Ishikawa (cell line): ENCODE measurements at regions not wholly inside any gene's neighbourhood (a gene's known extent, or its start where the extent isn't known, plus 50 kb on each side); places are given as distances from the start of the nearest gene placed in this dataset.

Experiments
- CEBPB ChIP-seq: IDR thresholded peaks from 2 replicates; pipeline ENCODE4 v1.6.1; 2012
- CREB1 ChIP-seq: IDR thresholded peaks from 2 replicates; pipeline ENCODE4 v1.6.1; 2012; ENCODE audit warnings: low read depth
- EGR1 ChIP-seq: IDR thresholded peaks from 2 replicates; pipeline ENCODE4 v1.6.1; 2012
- EP300 ChIP-seq: IDR thresholded peaks from 2 replicates; pipeline ENCODE4 v1.6.1; 2012; ENCODE audit warnings: borderline replicate concordance
- FOXM1 ChIP-seq: IDR thresholded peaks from 2 replicates; pipeline ENCODE4 v1.6.1; 2012; ENCODE audit warnings: low read depth, borderline replicate concordance
- NFIC ChIP-seq: IDR thresholded peaks from 2 replicates; pipeline ENCODE4 v1.6.1; 2012
- RAD21 ChIP-seq: IDR thresholded peaks from 2 replicates; pipeline ENCODE4 v1.6.1; 2012; ENCODE audit warnings: low read depth
- REST ChIP-seq: IDR thresholded peaks from 2 replicates; pipeline ENCODE4 v1.6.1; 2012; ENCODE audit warnings: low read depth, mild to moderate bottlenecking
- TAF1 ChIP-seq: IDR thresholded peaks from 2 replicates; pipeline ENCODE4 v1.6.1; 2012; ENCODE audit warnings: low read depth, mild to moderate bottlenecking
- TCF12 ChIP-seq: IDR thresholded peaks from 2 replicates; pipeline ENCODE4 v1.6.1; 2012; ENCODE audit warnings: low read depth
- TEAD4 ChIP-seq: IDR thresholded peaks from 2 replicates; pipeline ENCODE4 v1.6.1; 2012
- YY1 ChIP-seq: IDR thresholded peaks from 2 replicates; pipeline ENCODE4 v1.6.1; 2012; ENCODE audit warnings: low read depth
- ZBTB7A ChIP-seq: IDR thresholded peaks from 2 replicates; pipeline ENCODE4 v1.6.1; 2012; ENCODE audit warnings: low read depth
- TF ChIP-seq, protein P1 (sequence below): IDR thresholded peaks from 2 replicates; pipeline ENCODE4 v1.6.1; 2012
- TF ChIP-seq, protein P2 (sequence below): IDR thresholded peaks from 2 replicates; pipeline ENCODE4 v1.6.1; 2012

- TF ChIP-seq REST, result no peak
- no peak for TF ChIP-seq EGR1
These were observed 364.2 kb downstream of the IRX2 start for GRCh38 chr5:2387250-2387633.

DNA sequence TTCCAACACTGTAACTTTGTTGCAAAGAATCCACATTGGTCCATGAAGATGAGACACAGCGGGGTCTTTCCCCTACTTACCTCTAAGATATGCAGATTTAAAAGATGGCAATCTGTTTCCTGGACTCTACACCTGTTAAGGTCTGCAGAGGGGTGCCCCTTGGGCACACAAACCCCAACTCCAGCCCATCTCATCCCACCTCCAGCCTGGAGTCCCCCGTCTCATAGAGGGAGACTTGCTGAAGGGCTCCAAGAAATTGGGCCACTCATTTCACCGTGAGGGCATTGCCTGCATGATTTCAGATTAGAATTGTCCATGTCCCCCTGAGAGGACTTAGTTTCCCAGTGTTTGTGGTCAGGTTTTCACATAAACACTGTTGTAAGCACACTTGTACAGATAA lies 365.7 kb downstream of the IRX2 start:
- TF ChIP-seq TCF12, result no peak
- no peak for TF ChIP-seq TEAD4
- TF ChIP-seq TAF1, result no peak
- no peak for TF ChIP-seq REST
- no peak for TF ChIP-seq NFIC
- TF ChIP-seq EP300, result no peak
- no peak for TF ChIP-seq ZBTB7A
- TF ChIP-seq, protein P1, sequence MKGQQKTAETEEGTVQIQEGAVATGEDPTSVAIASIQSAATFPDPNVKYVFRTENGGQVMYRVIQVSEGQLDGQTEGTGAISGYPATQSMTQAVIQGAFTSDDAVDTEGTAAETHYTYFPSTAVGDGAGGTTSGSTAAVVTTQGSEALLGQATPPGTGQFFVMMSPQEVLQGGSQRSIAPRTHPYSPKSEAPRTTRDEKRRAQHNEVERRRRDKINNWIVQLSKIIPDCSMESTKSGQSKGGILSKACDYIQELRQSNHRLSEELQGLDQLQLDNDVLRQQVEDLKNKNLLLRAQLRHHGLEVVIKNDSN, result no peak
- TF ChIP-seq CEBPB, result no peak
- no peak for TF ChIP-seq CREB1
- no peak for TF ChIP-seq RAD21
- TF ChIP-seq EGR1, result no peak

DNA sequence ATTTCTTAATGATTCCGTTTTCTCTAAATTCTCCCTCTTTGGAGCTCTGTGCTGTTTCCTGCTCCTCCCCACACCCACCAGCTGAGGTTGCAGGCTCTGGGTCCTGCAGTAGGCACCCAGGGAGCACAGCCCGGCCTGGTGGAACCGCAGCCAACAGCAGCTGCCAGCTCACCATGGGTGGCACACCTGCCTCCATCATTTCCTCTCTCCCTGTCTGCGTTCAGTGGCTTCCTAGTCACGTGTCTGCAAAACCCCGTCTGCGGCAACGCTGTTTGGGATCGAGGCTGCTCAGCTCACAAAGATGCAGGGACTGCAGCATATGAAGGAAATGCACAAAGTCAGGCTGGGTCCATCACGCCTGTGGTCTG lies 367.8 kb downstream of the IRX2 start:
- TF ChIP-seq TAF1 (no peak), CREB1 (no peak), EGR1 (no peak), ZBTB7A (no peak), YY1 (no peak), FOXM1 (no peak), TEAD4 (no peak), CEBPB (no peak), RAD21 (no peak), EP300 (no peak), REST (no peak), NFIC (no peak), TCF12 (no peak)
- TF ChIP-seq, protein P2, sequence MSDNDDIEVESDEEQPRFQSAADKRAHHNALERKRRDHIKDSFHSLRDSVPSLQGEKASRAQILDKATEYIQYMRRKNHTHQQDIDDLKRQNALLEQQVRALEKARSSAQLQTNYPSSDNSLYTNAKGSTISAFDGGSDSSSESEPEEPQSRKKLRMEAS, result no peak
- TF ChIP-seq, protein P1, result no peak

DNA sequence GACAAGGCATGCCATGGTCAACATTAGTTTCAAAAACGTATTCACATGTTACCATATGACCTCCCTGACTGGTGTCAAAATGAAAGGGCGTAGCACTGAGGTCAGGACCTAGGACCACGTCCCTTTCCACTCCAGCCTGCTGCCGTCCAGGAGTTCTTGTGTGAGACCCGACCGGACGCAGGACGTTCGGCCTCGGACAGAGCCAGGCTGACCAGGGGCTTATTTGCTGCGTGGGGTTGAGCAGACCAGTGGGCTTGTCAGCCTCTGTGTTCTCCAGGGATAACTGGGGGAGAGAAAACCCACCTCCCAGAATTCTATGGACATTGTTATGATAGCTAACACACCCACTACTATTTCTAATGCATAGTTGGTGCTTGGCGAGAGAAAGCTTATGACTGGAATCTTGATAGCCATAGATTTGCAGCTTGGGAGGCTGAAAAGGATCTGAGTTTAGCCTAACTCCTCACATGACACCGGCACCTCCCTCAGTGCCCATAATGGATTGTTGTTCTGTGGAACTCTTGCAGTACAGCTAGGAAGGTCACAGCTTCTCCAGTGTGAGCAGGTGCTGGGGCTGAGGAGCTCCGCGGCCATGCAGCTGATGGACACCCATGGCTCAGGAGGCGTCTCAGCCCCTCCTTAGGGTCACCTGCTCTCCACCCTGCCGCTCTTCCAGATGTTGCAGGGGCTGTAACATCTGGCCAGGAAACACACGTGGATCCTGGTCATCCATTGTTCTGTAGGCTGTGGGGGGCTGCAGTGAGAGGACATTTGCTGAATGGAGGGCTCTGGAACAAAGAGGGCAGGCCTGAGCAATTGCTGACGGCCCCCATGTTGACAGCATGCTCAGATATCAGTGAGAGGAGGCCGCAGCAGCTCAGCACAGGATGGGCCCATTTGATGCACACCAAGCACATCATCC lies 368.4 kb downstream of the IRX2 start:
- TF ChIP-seq EGR1, result no peak
- TF ChIP-seq NFIC, result no peak
- no peak for TF ChIP-seq TCF12
- TF ChIP-seq TAF1, result no peak
- no peak for TF ChIP-seq FOXM1
- no peak for TF ChIP-seq YY1
- no peak for TF ChIP-seq CEBPB
- TF ChIP-seq ZBTB7A, result no peak

DNA sequence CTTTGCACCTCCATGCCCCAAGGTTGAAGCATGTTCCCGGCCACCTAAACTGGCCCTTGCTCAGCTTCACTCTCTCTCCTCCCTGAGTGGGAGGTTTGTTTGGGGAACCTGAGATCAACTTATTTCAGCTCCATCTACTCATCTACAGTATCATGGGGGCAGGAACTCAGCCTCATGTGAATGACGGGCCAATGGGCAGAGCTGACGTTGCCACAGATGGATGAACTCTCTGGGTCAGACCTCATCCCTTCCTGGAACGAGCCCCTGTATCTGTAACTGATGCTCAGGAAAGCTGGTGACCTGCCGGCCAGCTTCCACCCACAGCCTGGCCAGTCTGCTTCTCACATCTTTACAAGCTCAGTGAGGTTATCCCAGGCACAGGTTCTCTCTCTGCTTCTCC lies 369.6 kb downstream of the IRX2 start:
- TF ChIP-seq ZBTB7A, result no peak
- no peak for TF ChIP-seq CREB1
- TF ChIP-seq, protein P1, result no peak
- no peak for TF ChIP-seq RAD21
- TF ChIP-seq EP300, result no peak
- TF ChIP-seq NFIC, result no peak
- no peak for TF ChIP-seq TAF1
- no peak for TF ChIP-seq CEBPB
- TF ChIP-seq, protein P2, result no peak
- TF ChIP-seq FOXM1, result no peak
- no peak for TF ChIP-seq EGR1
- TF ChIP-seq REST, result no peak
- no peak for TF ChIP-seq YY1
